Brain microvascular endothelial cell (primary cell): ENCODE measurements at regions not wholly inside any gene's neighbourhood (a gene's known extent, or its start where the extent isn't known, plus 50 kb on each side); places are given as distances from the start of the nearest gene placed in this dataset.

ENCODE experiments used
- DNase-seq: peaks from one replicate; pipeline ENCODE4 v3.0.0-alpha.2; 2020
- H3K27ac ChIP-seq: fragments of 250-450 bp; sonication (Bioruptor Pico); 2 replicates; pipeline ENCODE4 v1.5.1; 2020; ENCODE audit warnings: mild to moderate bottlenecking, moderate library complexity
- H3K27me3 ChIP-seq: fragments of 250-450 bp; sonication (Bioruptor Pico); replicated peaks from 2 replicates; pipeline ENCODE4 v1.5.1; 2020; ENCODE audit warnings: mild to moderate bottlenecking
- H3K36me3 ChIP-seq: fragments of 250-450 bp; sonication (Bioruptor Pico); replicated peaks from 2 replicates; pipeline ENCODE4 v1.5.1; 2020; ENCODE audit warnings: mild to moderate bottlenecking
- H3K4me3 ChIP-seq: 2 replicates; pipeline ENCODE4 v1.5.1; 2011; ENCODE audit warnings: low read depth, mild to moderate bottlenecking, control low read depth, low read length, moderate library complexity
- CTCF ChIP-seq: IDR thresholded peaks from 2 replicates; pipeline ENCODE4 v1.5.1; 2011; ENCODE audit warnings: low read depth, mild to moderate bottlenecking, moderate library complexity, low read length, control low read depth, inconsistent platforms; ENCODE audit errors: missing control alignments
- in situ Hi-C: cut with HindIII; loops from 2 replicates; pipeline ENCODE4 v1.10.0; 2017; ENCODE audit warnings: low sequenced_read_pairs, low pct_ligation_motif_present

- H3K36me3 ChIP-seq, result no peaks in the 10 kb centered on the region
- TF ChIP-seq CTCF, result no peak
- H3K4me3 ChIP-seq, result no peak overlapping the region
- H3K27me3 ChIP-seq, result no peaks in the 10 kb centered on the region
- in situ Hi-C loops, result no loop called here
- H3K27ac ChIP-seq, result no peak overlapping the region
- no peak for DNase-seq
Observed at GRCh38 chr2:139645617-139646016, 865.4 kb upstream of the NXPH2 start.

- H3K27ac ChIP-seq, result no peak overlapping the region
- in situ Hi-C loops, result no loop called here
- H3K27me3 ChIP-seq, result no peaks in the 10 kb centered on the region
- H3K4me3 ChIP-seq, result no peak overlapping the region
- no peaks in the 10 kb centered on the region for H3K36me3 ChIP-seq
- no peak for DNase-seq
- no peak for TF ChIP-seq CTCF
Observed at GRCh38 chr2:139643139-139643538, 862.9 kb upstream of the NXPH2 start.

GRCh38 chr2:139631966-139632365 is 851.8 kb upstream of the NXPH2 start:
- H3K27ac ChIP-seq, result no peak overlapping the region
- no peak for DNase-seq
- no peaks in the 10 kb centered on the region for H3K36me3 ChIP-seq
- H3K4me3 ChIP-seq, result no peak overlapping the region
- no peaks in the 10 kb centered on the region for H3K27me3 ChIP-seq
- no peak for TF ChIP-seq CTCF
- in situ Hi-C loops, result no loop called here

GRCh38 chr2:139628931-139629330 is 848.7 kb upstream of the NXPH2 start:
- TF ChIP-seq CTCF, result no peak
- in situ Hi-C loops, result no loop called here
- no peak overlapping the region for H3K4me3 ChIP-seq
- no peak overlapping the region for H3K27ac ChIP-seq
- DNase-seq, result no peak
- no peaks in the 10 kb centered on the region for H3K36me3 ChIP-seq
- H3K27me3 ChIP-seq, result no peaks in the 10 kb centered on the region

GRCh38 chr2:139626128-139626527 is 845.9 kb upstream of the NXPH2 start:
- in situ Hi-C loops, result no loop called here
- TF ChIP-seq CTCF, result no peak
- no peak overlapping the region for H3K27ac ChIP-seq
- DNase-seq, result no peak
- no peak overlapping the region for H3K4me3 ChIP-seq
- H3K27me3 ChIP-seq, result no peaks in the 10 kb centered on the region
- H3K36me3 ChIP-seq, result no peaks in the 10 kb centered on the region

- H3K27ac ChIP-seq, result no peak overlapping the region
- H3K27me3 ChIP-seq, result no peaks in the 10 kb centered on the region
- no peak for TF ChIP-seq CTCF
- in situ Hi-C loops, result no loop called here
- DNase-seq, result no peak
- no peaks in the 10 kb centered on the region for H3K36me3 ChIP-seq
- H3K4me3 ChIP-seq, result no peak overlapping the region
Observed at GRCh38 chr2:139622691-139623090, 842.5 kb upstream of the NXPH2 start.
